ENCODE measurements at regions not wholly inside any gene's neighbourhood (a gene's known extent, or its start where the extent isn't known, plus 50 kb on each side); places are given as distances from the start of the nearest gene placed in this dataset.

DNA sequence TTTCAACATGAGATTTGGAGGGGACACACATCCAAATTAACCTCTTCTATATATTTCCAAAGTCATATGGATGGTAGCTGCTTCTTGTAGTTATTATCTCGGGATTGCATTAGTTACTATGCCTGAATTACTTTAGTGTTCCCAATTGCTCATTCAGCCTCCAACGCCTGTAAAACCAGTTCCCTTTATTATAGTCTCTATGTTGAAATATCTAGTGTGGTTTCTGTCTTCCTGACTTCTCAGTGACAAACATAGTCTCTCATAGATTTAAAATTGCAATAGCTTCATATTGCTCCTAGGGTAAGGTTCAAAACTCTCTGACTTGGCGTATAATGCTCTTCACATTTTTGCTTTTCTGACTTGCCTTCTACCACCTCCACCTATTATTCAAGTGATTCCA lies 366.4 kb downstream of the CASP12 start (continued):
- no peak for TF ChIP-seq TCF12 (IDR thresholded peaks at IDR 0.05; ENCODE audit: low read depth, low read length)
- no peak for TF ChIP-seq RAD21 (IDR thresholded peaks at IDR 0.05 in 1 of 2, conservative IDR thresholded peaks at IDR 0.05 in 1 of 2; ENCODE audit: low read depth in 2 of 2, low read length in 2 of 2)
- no peak for TF ChIP-seq BACH1 (IDR thresholded peaks at IDR 0.05; ENCODE audit: low read length)
- TF ChIP-seq BRCA1 (IDR thresholded peaks at IDR 0.05; ENCODE audit: low read depth, low read length), result no peak
- TF ChIP-seq SP2 (IDR thresholded peaks at IDR 0.05; ENCODE audit: low read length), result no peak
- no peak for TF ChIP-seq YY1 (IDR thresholded peaks at IDR 0.05; ENCODE audit: low read depth, low read length)
- no peak for TF ChIP-seq KDM5A (IDR thresholded peaks at IDR 0.05; ENCODE audit: low read length)
- no peak for TF ChIP-seq GABPA (IDR thresholded peaks at IDR 0.05; ENCODE audit: borderline replicate concordance, insufficient read depth, low read length)

All from H1 (cell line).